T47D (cell line): ENCODE measurements at regions not wholly inside any gene's neighbourhood (a gene's known extent, or its start where the extent isn't known, plus 50 kb on each side); places are given as distances from the start of the nearest gene placed in this dataset.
A peak's percentile ranks its signal among the peaks of the same experiment; 100 is the strongest.

Experiments used
- DNase-seq, 2 experiments: peaks; one replicate each; pipeline versions ENCODE4 v3.0.0 to v3.0.0-alpha.2; 2011 to 2012; ENCODE audit warnings: low read depth in 1 of 2, low spot score in 1 of 2
- JUND ChIP-seq: IDR thresholded peaks from 2 replicates; pipeline ENCODE4 v1.6.1; 2012; ENCODE audit warnings: low read depth
- in situ Hi-C: cut with HindIII; loops from 2 replicates; pipeline ENCODE4 v1.10.0; 2016; ENCODE audit warnings: low sequenced_read_pairs, low pct_unique_long_range_greater_than_20kb

DNA sequence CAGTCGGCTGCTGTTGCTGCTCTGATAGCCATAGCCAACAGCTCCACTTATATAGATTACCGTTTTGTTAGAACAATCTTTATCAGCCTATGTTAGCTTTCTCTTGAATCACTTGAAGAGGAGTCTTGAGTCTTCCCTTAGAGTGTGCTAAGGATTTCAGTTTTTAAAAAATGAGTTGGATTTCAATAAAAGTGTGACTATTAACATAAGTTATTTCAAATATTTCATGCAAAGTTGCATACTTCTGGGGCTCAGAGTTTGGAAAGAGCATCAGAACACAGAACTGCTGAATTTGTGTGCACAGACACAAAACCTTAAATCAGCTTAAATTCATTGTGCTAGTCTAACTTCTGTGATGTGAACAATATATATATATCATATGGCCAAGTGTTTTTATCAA lies 174.7 kb downstream of the MTX2 start:
- in situ Hi-C loops = no loop called here

DNA sequence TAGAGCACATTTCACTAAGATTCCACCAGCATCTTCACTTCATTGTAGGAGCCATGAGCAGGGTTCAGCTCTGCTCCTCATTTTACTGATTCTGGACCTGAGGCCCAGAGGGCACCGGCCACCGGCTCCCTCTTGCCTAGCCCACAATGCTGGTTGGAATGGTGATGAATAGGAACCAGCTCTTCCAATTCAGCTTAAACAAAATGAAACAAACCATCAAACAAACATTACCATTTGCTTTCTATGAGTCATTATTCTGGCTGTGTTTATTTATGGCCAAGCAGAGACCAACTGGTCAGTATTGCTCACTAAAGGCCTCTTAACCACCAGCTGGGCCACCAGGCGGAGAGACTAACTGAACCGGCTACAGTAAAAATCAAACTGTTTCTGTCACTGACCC lies 176.7 kb downstream of the MTX2 start:
- in situ Hi-C loops = no loop called here
- no peak for TF ChIP-seq JUND
- DNase-seq = peak in 1 of 2 experiments; percentile 48

More for the DNA sequence above, 174.7 kb downstream of the MTX2 start:
- no peak for DNase-seq
- TF ChIP-seq JUND = no peak

DNA sequence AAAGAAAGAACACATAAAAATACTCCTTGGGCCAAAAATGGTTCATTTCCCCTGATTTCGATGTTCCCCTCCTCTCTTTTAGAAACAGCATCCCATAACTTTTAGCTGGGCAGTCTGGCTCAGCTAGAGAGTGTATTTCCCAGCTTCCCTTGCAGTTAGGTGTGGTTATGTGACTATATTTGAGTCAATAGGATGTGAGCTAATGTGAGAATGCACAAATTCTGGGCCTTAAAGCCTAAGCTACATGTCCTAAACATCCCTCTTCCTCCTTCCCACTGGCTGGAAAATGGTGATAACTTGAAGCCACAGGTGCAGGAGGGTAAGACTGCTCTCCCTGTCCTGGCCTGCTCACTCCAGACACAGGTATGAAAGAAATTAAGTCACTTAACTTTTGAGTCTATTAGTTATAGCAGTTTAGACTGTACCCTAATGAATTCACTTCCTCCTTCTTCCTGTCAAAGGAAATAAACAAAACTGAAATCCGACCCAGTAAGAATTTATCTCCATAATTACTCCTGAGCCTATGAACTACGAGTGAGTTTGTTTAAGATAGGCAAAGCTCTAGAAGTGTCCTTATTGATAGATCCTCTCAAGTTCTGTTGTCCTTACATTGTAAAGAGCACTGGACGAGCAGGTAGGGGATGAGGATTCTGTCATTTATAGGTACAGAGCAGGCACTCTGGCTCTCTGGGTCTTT lies 177.6 kb downstream of the MTX2 start:
- TF ChIP-seq JUND = no peak
- no peak for DNase-seq
- in situ Hi-C loops = no loop called here

DNA sequence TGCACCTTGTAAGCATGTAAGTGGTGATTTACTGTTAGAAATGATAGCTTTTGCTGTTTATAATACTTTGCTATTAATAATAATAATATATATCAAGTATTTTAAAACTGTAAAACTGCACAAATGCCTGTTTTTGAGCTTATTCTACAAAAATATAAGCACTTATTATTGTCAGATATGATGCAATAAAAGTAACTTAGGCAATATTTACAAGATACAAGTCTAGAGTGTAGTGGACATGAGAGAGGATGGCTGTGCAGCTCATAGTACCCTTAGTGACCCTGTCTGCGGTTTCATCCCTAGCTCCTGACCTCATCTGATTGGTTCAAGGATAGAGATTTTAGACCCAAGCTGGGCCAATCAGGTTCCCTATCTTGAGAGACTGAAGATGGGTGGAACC lies 178.4 kb downstream of the MTX2 start:
- TF ChIP-seq JUND = no peak
- DNase-seq = no peak
- in situ Hi-C loops = no loop called here

DNA sequence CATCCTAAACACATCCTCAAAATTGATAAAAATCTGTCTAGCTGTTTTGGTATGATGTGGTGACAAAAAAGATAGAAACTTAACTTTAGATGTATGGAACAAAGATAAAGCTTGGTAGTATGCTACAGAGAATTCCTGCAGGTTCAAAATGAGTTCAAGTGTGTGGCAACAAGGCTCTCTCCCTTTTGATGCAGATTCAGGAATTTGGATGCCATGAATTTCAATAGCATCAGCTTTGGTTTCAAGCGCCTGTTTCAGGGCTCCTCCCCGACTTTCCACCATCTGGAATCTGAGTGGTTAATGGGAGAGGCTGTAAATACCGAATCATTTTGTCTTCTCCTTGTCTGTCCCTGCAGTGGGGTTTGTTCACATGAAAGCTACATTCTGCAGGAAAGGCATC lies 180.6 kb downstream of the MTX2 start:
- no peak for DNase-seq
- in situ Hi-C loops = no loop called here
- TF ChIP-seq JUND = no peak

DNA sequence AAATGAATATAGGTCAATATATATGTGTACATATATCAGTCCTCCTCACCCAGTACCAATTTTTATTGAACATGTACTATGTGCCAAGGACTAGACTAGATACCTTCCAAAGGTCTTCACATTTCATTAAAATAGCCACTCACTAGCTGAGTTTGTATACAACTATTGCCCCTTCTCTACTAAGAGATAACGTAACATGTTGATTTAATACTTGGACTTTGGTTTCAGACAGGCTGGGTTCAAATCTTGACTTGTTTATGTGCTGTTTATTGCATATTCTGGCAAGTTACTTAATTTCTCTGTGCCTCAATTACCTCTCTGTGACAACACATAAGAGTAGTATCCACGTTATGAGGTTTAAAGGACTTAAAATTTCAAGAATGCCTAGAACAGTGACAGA lies 184.5 kb downstream of the MTX2 start:
- in situ Hi-C loops = no loop called here
- TF ChIP-seq JUND = no peak
- no peak for DNase-seq

DNA sequence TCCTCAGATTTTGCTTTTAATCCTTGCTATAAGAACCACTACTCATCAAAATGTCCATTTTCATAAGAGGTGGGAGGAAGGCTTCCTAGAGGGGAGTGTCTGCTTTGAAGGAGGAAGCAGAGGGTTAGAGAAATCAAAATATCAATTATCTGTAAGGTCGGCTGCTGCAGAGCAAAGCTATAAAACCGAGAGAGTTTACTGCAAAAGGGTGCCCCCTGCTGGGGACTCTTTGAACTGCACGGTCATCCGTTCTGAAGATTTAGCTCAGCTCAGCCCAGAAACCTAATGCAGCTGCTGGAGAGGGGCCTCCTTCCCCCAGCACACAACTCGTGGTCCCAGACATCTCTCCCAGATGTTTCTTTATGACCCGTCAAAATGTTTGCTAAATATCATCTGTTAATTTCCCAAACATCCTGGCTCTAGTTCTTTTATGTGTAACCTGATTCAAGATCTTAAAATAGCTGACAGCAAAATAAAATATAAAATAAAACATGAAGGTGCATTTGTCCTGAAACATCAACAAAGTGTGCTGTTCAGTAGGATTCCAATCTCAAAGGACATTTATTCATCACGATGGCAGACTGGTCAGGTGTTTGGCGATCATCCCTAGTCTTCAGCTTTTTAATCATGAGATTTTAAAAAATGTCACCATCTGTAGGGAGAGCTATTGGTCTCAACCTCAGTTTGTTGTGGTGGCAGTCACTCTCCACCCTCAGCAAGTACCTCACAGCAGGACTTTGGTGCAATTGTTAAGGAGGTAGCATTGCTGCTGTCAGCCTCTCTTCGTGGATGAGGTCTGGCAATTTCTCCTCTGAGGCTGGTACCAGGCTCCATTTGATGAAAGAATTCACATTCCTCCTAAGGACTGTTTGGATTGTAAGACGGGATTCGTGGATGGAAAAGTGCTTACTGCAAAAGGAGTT lies 185.9 kb downstream of the MTX2 start:
- TF ChIP-seq JUND = no peak
- in situ Hi-C loops = no loop called here
- DNase-seq = peak; percentile 9 to 64

DNA sequence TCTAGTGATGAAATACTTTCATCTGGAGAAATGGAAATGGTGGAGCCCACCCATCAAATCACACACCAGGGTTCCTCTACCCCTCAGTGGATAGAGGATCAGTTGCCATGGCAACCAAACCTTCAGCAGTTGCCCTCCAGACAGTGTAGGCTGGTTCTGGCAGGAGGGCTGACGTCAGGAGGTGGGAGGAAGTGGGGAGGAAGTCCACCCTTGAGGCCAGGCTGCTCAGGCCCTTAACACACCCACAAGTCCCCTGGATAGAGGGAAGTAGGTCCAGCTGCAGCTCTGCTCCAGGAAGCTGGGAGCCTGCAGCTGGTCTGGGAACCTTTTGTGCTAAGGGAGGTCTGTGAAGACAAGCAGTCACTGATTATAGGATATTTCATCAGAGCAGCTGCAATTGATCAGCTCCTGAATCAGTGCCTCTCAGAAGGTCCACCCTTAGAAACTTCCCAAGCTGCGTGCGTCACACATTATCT lies 186.6 kb downstream of the MTX2 start:
- no peak for DNase-seq
- in situ Hi-C loops = no loop called here
- no peak for TF ChIP-seq JUND

DNA sequence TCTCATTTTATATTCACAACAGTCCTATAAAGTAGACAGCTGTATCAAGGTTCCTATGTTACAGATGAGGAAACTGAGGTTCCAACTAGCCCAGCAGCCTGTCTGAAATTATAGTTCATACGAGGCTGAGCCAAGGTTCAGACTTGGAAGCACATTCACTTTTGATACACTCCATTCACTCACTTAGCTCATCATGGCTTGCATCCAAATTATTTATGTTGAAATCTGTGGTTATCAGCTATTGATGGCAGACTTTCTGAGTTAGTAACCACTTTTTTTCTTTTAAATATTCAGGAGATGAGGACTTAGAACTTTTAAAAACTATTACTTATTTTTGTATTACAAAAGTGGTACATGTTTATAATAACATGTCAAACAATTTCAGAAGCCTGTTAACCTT lies 188.2 kb downstream of the MTX2 start:
- DNase-seq = no peak
- no peak for TF ChIP-seq JUND
- in situ Hi-C loops = no loop called here

DNA sequence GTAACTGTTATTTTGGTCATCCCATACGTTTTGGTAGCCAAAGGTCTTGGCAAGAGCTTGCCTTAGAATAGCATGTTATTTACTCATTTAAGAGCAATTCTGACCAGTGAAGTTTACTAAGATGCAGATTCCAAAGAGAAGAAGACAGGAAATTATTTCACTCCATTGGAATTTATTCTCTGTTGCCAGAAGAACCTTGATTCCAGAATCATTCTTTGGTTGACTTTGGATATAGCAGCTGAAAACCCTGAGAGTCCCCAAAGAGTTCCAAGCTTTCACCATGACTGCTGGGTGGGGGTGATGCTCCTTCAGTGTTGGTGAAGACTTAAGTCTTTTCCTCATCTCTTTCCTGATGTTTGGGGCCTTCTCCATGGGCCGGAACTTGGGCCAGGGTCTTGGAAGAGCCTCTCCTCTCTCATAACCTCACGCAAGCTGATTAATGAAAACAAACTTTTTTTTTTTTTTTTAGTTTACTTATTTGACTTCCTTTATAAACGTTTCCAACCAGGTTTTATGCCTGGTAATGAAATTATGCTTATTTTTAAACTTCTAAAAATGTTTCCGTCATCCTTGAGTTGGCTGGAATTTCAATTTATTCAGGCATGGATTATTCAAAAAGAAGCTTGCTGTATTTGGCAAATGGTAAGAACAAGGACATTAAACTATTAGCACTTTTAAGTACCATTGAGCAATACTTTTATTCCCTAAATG lies 192.0 kb downstream of the MTX2 start:
- in situ Hi-C loops = no loop called here
- no peak for TF ChIP-seq JUND
- DNase-seq = no peak

DNA sequence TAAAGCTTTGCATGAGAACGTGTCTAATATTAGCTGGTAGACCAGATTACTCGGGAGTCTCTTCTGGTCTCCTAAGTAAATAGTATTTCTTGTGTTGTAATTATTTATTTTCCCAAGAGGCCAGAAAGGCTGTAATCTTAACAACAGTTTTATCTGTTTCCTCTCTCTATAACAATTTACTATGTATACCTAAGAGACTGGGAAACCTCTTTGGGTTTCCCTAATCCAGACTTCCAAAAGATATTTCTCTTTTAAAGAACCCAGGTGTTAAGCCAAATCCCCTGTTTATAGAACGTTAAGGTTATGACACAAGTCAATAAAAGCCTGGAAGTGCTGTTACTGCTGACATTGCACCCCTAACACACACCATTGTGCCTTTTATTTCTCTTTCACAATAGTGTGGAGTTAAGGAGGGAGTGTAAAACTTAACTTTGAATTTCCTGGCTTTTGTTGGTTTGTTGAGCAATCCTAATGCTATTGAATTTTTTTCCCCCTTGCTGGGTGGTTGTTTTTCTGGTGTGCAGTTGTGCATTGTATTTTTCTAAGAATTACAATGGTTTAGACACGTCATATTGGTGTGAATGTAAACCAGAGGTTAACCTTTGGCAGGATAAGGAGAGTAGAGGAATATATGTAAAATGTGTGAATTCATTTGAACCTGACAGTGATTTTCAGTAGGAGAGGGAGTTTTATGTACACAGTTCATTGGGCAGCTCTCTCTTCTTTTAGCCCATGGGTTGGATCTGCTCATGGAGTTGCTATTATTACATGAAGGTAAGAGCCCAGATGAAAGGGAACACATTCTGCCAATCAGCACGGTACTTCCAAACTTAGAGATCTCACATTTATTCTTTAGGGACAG lies 192.8 kb downstream of the MTX2 start:
- DNase-seq = no peak
- no peak for TF ChIP-seq JUND
- in situ Hi-C loops = no loop called here

DNA sequence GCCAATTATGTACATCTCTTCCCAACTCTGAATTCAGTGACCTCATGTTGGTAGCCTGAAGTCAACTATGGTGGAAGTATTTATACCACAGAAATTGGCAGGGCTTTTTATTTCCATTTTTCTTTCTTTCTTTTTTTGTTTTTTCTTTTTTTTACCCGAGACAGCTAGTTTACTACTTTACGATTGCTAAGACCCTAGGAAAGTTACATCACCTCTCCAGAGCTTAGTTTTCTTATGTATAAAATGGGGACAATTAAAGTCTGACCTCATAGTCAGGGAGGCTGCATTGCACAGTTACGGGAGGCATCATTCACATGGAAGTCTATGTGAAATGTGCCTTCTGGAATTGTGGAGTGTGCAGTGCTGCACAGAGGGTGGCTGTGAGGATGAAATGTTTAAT lies 194.3 kb downstream of the MTX2 start:
- in situ Hi-C loops = no loop called here
- no peak for DNase-seq
- no peak for TF ChIP-seq JUND
